GM23338 (cell line): ENCODE measurements at regions not wholly inside any gene's neighbourhood (a gene's known extent, or its start where the extent isn't known, plus 50 kb on each side); places are given as distances from the start of the nearest gene placed in this dataset.

ENCODE experiments used
- ATAC-seq: fragments of 200-7000 bp; cut with Tn5 transposase; 3 replicates; pipeline ENCODE4 v1.9.1; 2020
- DNase-seq: peaks from one replicate; pipeline ENCODE4 v3.0.0-alpha.2; 2015; ENCODE audit warnings: low spot score
- H2AFZ ChIP-seq: fragments of 200-600 bp; sonication (generic); 2 replicates; pipeline ENCODE4 v1.8.0; 2016; ENCODE audit warnings: antibody characterized with exemption, mild to moderate bottlenecking, moderate library complexity
- H3F3A ChIP-seq: fragments of 200-600 bp; sonication (generic); replicated peaks from 2 replicates; pipeline ENCODE4 v1.8.0; 2017; ENCODE audit warnings: antibody characterized with exemption, mixed run types, low read depth
- H3K27ac ChIP-seq: fragments of 200-600 bp; sonication (generic); 2 replicates; pipeline ENCODE4 v1.6.1; 2016; ENCODE audit warnings: low read depth
- H3K27me3 ChIP-seq: fragments of 200-600 bp; sonication (generic); 2 replicates; pipeline ENCODE4 v1.8.0; 2016; ENCODE audit warnings: mild to moderate bottlenecking, mixed run types, moderate library complexity; ENCODE audit not compliant: insufficient read depth
- H3K36me3 ChIP-seq: fragments of 200-600 bp; sonication (generic); 2 replicates; pipeline ENCODE4 v1.8.0; 2016; ENCODE audit warnings: mild to moderate bottlenecking; ENCODE audit not compliant: insufficient read depth
- H3K4me1 ChIP-seq: fragments of 200-600 bp; sonication (generic); 2 replicates; pipeline ENCODE4 v1.8.0; 2016; ENCODE audit warnings: mild to moderate bottlenecking, moderate library complexity; ENCODE audit not compliant: insufficient read depth
- H3K4me2 ChIP-seq: fragments of 200-600 bp; sonication (generic); 2 replicates; pipeline ENCODE4 v1.7.1; 2017; ENCODE audit warnings: mixed run types
- H3K4me3 ChIP-seq: fragments of 200-600 bp; sonication (generic); 2 replicates; pipeline ENCODE4 v1.6.1; 2016; ENCODE audit warnings: mixed run types
- H3K79me2 ChIP-seq: fragments of 200-600 bp; sonication (generic); replicated peaks from 2 replicates; pipeline ENCODE4 v1.8.0; 2017; ENCODE audit warnings: mild to moderate bottlenecking; ENCODE audit not compliant: insufficient read depth
- H3K9me2 ChIP-seq: fragments of 200-600 bp; sonication (generic); 2 replicates; pipeline ENCODE4 v1.8.0; 2017; ENCODE audit not compliant: insufficient read depth
- H4K20me1 ChIP-seq: fragments of 200-600 bp; sonication (generic); replicated peaks from 2 replicates; pipeline ENCODE4 v1.8.0; 2017; ENCODE audit warnings: mild to moderate bottlenecking; ENCODE audit not compliant: insufficient read depth
- H3K27ac Mint-ChIP-seq: 2 replicates; pipeline ENCODE4 v1.8.0; 2020; ENCODE audit warnings: inconsistent platforms, mild to moderate bottlenecking, moderate library complexity, mixed read lengths
- H3K27me3 Mint-ChIP-seq: 3 replicates; pipeline ENCODE4 v1.8.0; 2022; ENCODE audit warnings: low read depth, mild to moderate bottlenecking, moderate library complexity, mixed read lengths, inconsistent platforms; ENCODE audit not compliant: insufficient read depth, poor library complexity
- H3K36me3 Mint-ChIP-seq: 3 replicates; pipeline ENCODE4 v1.8.0; 2021; ENCODE audit warnings: low read depth, mild to moderate bottlenecking, inconsistent platforms, moderate library complexity, mixed read lengths
- H3K4me1 Mint-ChIP-seq: 3 replicates; pipeline ENCODE4 v1.8.0; 2020; ENCODE audit warnings: mild to moderate bottlenecking, inconsistent platforms, mixed read lengths
- H3K4me3 Mint-ChIP-seq: 3 replicates; pipeline ENCODE4 v1.8.0; 2021; ENCODE audit warnings: moderate library complexity, mild to moderate bottlenecking, inconsistent platforms, mixed read lengths
- H3K9me3 Mint-ChIP-seq: 3 replicates; pipeline ENCODE4 v1.8.0; 2020; ENCODE audit warnings: moderate library complexity, mild to moderate bottlenecking, inconsistent platforms, mixed read lengths
- CREB1 ChIP-seq: fragments of 250-450 bp; sonication (Bioruptor Pico); IDR thresholded peaks from 2 replicates; pipeline ENCODE4 v1.5.0; 2020; ENCODE audit warnings: low read depth, mild to moderate bottlenecking, moderate library complexity
- CTCF ChIP-seq, 2 experiments: fragments of 200-600 bp in 1 of 2; sonication (generic) in 1 of 2; conservative IDR thresholded peaks; 2 replicates each; pipeline versions ENCODE4 v1.5.1 to v1.6.1; 2016 to 2017; ENCODE audit warnings: antibody characterized with exemption in 2 of 2, low read depth in 2 of 2, mild to moderate bottlenecking in 2 of 2, moderate library complexity in 1 of 2
- EZH2 ChIP-seq: fragments of 200-600 bp; sonication (generic); IDR thresholded peaks from one replicate; pipeline ENCODE4 v1.8.0; 2017; ENCODE audit warnings: antibody characterized with exemption, mild to moderate bottlenecking, low read depth; ENCODE audit not compliant: unreplicated experiment
- EZH2phosphoT487 ChIP-seq: fragments of 200-600 bp; sonication (generic); IDR thresholded peaks from one replicate; pipeline ENCODE4 v1.8.1; 2018; ENCODE audit warnings: antibody characterized with exemption; ENCODE audit not compliant: unreplicated experiment
- JUNB ChIP-seq: IDR thresholded peaks from one replicate; pipeline ENCODE4 v1.6.1; 2016; ENCODE audit warnings: antibody characterized with exemption; ENCODE audit not compliant: unreplicated experiment
- NANOG ChIP-seq: IDR thresholded peaks from 2 replicates; pipeline ENCODE4 v1.6.1; 2016; ENCODE audit warnings: antibody characterized with exemption, borderline replicate concordance
- POLR2AphosphoS5 ChIP-seq: IDR thresholded peaks from 2 replicates; pipeline ENCODE4 v1.6.1; 2016; ENCODE audit warnings: antibody characterized with exemption, low read depth
- REST ChIP-seq: IDR thresholded peaks from one replicate; pipeline ENCODE4 v1.6.1; 2018; ENCODE audit warnings: antibody characterized with exemption; ENCODE audit not compliant: unreplicated experiment
- STAT1 ChIP-seq: IDR thresholded peaks from one replicate; pipeline ENCODE4 v1.6.1; 2016; ENCODE audit warnings: antibody characterized with exemption; ENCODE audit not compliant: unreplicated experiment
- ZNF114 ChIP-seq: fragments of 250-450 bp; sonication (Bioruptor Pico); IDR thresholded peaks from 2 replicates; pipeline ENCODE4 v1.5.0; 2020; ENCODE audit warnings: mild to moderate bottlenecking, moderate library complexity
- ZNF331 ChIP-seq: fragments of 250-450 bp; sonication (Bioruptor Pico); IDR thresholded peaks from 2 replicates; pipeline ENCODE4 v1.5.0; 2020; ENCODE audit warnings: low read depth, mild to moderate bottlenecking, moderate library complexity
- ZNF462 ChIP-seq: fragments of 250-450 bp; sonication (Bioruptor Pico); IDR thresholded peaks from 2 replicates; pipeline ENCODE4 v1.5.0; 2020; ENCODE audit warnings: mild to moderate bottlenecking, moderate library complexity
- TF ChIP-seq, protein P1 (sequence below): IDR thresholded peaks from 2 replicates; pipeline ENCODE4 v1.6.1; 2016; ENCODE audit warnings: antibody characterized with exemption

- DNase-seq = no peak
- no peak for ATAC-seq
- Histone ChIP-seq H3K4me1 (no peaks in the 10 kb centered on the region), H3K9me2 (peaks cover 5% of the 10 kb centered on the region; the same call in 1 of the 2 replicates), H3K4me3 (no peak overlapping the region), H3K27me3 (no peaks in the 10 kb centered on the region), H4K20me1 (no peaks in the 10 kb centered on the region), H2AFZ (no peak overlapping the region), H3K27ac (no peak overlapping the region), H3F3A (no peaks in the 10 kb centered on the region), H3K36me3 (no peaks in the 10 kb centered on the region; the same call in 1 of the 2 replicates), H3K79me2 (no peaks in the 10 kb centered on the region), H3K4me2 (no peak overlapping the region)
- no peaks in the 10 kb centered on the region for H3K36me3 Mint-ChIP-seq
- H3K9me3 Mint-ChIP-seq = no peaks in the 10 kb centered on the region
- H3K27me3 Mint-ChIP-seq = no peaks in the 10 kb centered on the region
- H3K4me3 Mint-ChIP-seq = no peak overlapping the region
- TF ChIP-seq CREB1 (CRISPR knock-in tag) = no peak
- no peak for TF ChIP-seq STAT1
- no peak for TF ChIP-seq POLR2AphosphoS5
- no peak for TF ChIP-seq ZNF331 (CRISPR knock-in tag)
- no peak for TF ChIP-seq EZH2
- TF ChIP-seq ZNF114 = no peak
- TF ChIP-seq JUNB = no peak
- no peak for TF ChIP-seq REST
- TF ChIP-seq ZNF462 (CRISPR knock-in tag) = no peak
- TF ChIP-seq, protein P1, sequence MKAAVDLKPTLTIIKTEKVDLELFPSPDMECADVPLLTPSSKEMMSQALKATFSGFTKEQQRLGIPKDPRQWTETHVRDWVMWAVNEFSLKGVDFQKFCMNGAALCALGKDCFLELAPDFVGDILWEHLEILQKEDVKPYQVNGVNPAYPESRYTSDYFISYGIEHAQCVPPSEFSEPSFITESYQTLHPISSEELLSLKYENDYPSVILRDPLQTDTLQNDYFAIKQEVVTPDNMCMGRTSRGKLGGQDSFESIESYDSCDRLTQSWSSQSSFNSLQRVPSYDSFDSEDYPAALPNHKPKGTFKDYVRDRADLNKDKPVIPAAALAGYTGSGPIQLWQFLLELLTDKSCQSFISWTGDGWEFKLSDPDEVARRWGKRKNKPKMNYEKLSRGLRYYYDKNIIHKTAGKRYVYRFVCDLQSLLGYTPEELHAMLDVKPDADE = no peak
- TF ChIP-seq CTCF (conservative IDR thresholded peaks at IDR 0.05; ENCODE audit: low read depth in 2 of 2) = no peak
- TF ChIP-seq NANOG = no peak
- no peak for TF ChIP-seq EZH2phosphoT487
- no peak overlapping the region for H3K27ac Mint-ChIP-seq
- H3K4me1 Mint-ChIP-seq = no peaks in the 10 kb centered on the region
These were observed 173.4 kb upstream of the KITLG start for GRCh38 chr12:88753707-88754106.
